ENCODE measurements at regions not wholly inside any gene's neighbourhood (a gene's known extent, or its start where the extent isn't known, plus 50 kb on each side); places are given as distances from the start of the nearest gene placed in this dataset.

DNA sequence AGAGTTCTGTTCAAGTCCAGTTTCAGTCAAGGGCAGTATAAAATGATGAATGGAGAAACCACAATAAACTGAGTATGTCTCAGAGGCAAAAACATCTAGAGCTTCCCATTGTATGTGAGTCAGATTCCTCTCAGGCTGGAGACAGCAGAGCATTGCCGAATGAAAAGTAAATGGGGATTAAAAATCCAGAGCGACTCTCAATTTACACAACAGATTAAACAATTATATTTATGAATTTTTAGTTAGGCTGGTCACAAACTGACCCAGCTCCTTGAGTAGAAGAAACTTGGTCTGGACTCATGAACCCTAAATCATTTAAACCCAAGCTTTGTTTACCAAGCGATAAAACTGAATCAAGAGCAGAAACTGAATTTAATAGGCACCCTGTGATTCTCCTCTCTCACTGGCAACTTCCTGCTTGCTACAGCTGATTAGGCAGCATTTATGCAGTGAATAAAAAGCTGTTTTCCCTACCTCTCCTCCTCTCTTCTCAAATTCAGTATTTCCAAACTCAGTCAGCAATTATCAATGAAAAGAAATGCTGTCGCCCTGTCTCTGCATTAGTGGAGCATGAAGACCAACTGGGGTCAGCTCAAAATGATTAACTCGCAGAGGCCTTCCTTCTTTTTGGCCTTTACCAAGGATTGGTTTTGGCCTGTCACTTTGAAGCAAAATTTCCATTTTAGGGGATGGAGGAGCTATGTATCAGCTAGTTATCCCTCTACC is 568.0 kb downstream of the PDHA2 start:
- TF ChIP-seq, protein P1, sequence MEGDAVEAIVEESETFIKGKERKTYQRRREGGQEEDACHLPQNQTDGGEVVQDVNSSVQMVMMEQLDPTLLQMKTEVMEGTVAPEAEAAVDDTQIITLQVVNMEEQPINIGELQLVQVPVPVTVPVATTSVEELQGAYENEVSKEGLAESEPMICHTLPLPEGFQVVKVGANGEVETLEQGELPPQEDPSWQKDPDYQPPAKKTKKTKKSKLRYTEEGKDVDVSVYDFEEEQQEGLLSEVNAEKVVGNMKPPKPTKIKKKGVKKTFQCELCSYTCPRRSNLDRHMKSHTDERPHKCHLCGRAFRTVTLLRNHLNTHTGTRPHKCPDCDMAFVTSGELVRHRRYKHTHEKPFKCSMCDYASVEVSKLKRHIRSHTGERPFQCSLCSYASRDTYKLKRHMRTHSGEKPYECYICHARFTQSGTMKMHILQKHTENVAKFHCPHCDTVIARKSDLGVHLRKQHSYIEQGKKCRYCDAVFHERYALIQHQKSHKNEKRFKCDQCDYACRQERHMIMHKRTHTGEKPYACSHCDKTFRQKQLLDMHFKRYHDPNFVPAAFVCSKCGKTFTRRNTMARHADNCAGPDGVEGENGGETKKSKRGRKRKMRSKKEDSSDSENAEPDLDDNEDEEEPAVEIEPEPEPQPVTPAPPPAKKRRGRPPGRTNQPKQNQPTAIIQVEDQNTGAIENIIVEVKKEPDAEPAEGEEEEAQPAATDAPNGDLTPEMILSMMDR (IDR thresholded peaks at IDR 0.05 in 4 of 5, conservative IDR thresholded peaks at IDR 0.05 in 1 of 5) = no peak
- no peak for TF ChIP-seq POLR2A (IDR thresholded peaks at IDR 0.05)
